Ureter (tissue), 1 donor: ENCODE measurements at regions not wholly inside any gene's neighbourhood (a gene's known extent, or its start where the extent isn't known, plus 50 kb on each side); places are given as distances from the start of the nearest gene placed in this dataset.
"Not testable (repeated sequence)": the region's sequence is repeated elsewhere in the genome, so short reads cannot be mapped to it uniquely, and the experiment has no call there.

Experiments used
- DNase-seq: peaks from one replicate; pipeline ENCODE4 v3.0.0-alpha.2; 2020; ENCODE audit warnings: low spot score
- donor health status: DM: yes; HTN: yes; CAD: no.

DNA sequence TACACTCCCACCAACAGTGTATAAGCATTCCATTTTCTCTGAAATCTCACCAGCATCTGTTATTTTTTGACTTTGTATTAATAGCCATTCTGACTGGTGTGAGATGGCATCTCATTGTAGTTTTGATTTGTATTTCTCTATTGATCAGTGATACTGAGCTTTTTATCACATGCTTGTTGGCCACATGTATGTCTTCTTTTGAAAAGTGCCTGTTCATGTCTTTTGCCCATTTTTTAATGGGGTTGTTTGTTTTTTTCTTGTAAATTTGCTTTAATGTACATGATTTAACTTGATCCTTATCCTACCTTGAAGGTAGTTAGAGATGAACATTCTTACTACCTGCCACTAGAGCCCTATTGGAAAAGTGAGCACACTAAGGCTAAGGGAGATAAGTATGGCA, 151.2 kb upstream of the KIF2A start:
- no peak for DNase-seq

DNA sequence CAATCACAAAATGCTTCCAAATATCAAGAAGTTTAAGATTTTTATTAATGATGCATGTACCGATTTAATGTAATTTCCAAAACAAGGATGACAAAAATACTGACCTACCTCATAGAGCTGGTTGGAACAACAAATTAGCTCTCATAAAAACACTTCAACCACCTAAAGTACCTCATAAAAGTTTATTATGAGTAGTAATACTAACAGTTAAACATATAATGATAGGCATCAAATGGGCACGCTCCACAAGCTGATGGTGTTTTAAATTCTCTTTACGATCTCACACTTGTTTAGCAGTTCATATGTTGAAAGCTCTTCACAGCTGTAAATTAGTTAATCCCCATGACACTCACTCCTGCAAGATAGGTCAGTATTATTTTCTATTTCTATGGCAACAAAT, 150.0 kb upstream of the KIF2A start:
- DNase-seq = no peak

DNA sequence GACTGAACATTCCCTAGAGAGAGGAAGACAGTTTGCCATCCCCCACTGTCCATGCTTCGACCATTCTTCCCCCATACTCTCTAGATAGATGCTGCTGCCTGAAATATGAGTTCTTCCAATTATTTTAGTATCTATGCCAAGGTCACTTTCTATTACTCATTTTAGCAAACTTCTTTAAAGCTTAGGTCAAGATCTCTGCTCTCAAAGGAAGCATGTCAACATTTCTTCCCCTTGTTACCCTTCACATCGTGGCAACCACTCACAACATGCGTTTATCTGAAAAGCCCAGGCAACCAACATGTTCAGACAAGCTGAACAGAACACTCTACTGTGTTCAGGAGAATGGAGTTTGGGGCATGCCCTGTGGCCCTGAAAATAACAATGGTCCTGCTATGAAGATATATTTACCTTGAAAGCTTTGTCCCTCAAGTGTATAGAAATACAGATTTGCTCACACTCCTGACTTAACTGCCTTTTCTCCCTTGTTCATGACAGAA, 138.4 kb upstream of the KIF2A start:
- no peak for DNase-seq

DNA sequence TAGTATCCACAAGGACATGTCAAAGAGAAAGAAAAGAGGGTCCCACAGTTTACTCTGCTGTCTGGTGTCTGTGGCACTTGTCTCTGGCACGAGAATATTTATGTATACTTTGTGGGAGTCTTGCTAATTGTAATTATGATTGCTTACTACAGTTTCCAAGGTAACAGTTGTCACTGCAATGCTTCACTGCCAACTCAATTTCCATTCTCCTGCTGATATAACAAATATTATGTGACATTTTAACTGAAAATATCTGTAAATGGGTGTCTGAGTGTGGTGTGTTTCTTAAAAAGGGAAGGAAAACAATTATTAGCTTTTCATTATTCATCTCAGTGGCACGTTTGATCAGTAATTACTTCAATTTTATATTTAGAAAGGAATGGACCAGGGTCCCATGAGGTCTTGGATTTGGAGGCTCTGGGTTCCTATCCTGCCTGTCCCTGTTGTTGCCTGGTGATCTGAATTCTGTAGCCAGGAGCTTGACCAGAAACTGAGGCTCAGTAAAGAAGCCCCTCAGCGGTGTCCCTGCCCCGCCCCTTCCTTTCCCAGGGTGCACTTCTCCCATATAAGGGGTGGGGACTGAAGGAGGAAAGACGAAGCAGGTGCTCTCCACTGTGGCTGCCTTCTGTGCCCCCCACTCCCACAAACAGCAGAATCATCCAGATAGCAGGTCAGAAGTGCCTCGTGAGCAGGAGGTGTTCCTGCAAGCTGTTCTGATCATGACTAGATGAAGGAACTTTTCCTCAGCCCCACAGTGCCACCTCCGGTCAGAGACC, 137.3 kb upstream of the KIF2A start:
- DNase-seq = no peak

DNA sequence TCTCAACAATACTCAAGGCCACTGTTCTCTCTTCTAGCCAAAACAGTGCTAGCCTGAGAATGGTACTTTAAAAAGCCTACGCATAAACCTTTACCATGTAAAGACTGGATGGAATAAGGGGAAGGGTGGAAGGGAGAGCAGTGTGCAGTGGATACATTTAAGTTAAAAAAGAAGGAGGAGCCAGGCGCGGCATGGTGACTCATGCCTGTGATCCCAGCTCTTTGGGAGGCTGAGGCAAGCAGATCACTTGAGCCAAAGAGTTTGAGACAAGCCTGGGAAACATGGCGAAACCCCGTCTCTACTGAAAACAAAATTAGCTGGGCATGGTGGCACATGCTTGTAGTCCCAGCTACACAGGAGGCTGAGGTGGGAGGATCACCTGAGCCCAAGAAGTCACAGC, 127.7 kb upstream of the KIF2A start:
- DNase-seq = no peak

DNA sequence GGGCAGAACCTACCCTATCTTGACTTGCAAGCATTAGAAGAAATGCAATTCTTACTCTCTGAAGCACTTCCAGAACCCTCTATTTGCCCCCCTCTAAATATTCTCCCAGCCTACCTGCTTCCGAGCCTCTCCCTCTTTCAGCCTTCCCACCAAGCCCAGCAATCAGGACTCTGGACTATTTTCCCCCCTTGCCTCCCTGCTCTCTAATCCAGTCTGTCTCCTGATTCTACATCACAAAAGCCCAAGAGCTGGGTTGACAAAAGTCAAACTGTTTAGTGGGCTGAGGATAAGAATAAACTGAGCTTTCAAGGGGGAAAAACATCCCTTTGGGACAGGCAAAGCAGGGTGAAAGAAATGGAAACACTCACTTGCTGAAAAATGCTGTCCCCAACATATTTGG, 123.2 kb upstream of the KIF2A start:
- no peak for DNase-seq

DNA sequence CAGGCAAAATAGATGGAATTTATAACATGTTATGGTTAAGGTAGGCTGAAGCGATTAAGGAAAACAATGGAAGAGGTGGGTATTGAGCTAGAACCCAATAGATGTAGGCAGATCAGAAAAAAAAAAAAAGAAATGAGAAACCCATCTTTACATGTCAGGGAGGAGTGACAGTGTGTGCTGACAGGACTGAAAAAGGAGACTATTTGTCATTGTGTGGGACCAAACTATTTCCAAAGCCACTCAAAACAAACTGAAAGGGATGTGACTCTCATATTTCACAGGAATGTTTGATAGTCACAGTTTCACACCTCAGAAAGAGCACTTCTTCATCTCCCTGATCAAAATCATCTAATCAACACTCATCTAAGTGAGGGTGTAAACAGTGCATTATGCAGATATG, 122.3 kb upstream of the KIF2A start:
- no peak for DNase-seq

DNA sequence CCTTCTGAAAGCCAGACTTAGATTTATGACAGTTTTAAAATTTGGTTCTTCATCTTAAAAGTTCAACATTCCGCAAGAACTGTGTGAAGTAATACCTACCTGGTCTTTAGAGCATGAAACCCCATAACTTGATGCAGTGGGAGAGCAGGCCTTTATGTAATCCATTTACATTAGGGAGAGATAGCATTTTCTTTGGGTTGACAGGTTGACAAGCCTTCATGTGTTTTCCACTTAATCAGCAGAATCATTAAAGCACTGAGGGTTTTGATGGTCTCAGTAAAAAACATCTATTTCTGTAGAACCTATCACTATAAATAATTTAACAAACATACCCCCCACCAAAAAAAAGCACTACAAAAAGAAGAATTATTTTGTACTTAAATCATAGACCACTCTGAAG, 121.6 kb upstream of the KIF2A start:
- DNase-seq = no peak

DNA sequence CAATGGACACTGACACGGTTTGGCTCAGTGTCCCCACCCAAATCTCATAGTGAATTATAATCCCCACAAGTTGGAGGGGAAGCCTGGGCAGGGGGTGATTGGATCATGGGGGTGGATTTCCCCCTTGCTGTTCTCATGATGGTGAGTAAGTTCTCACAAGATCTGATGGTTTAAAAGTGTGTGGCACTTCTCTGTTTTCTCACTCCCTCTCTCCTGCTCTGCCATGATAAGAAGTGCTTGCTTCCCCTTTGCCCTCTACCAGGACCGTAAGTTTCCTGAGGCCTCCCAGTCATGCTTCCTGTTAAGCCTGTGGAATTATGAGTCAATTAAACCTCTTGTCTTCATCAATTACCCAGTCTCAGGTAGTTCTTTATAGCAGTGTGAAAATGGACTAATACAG, 115.8 kb upstream of the KIF2A start:
- no peak for DNase-seq

DNA sequence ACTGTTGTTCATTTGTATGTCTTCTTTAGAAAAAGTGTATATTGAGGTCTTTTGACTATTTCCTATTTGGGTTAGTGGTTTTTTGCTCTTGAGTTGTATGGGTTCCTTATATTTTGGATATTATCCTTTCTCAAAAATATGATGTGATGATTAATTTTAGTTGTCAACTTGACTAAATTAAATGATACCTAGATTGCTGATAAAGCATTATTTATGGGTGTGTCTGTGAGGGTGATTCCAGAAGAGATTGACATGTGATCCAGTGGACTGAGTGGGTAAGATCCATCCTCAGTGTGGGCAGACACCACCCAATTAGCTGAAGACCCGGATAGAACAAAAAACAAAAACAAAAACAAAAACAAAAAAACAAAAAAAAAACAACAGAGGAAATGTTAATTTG, 115.1 kb upstream of the KIF2A start:
- no peak for DNase-seq

DNA sequence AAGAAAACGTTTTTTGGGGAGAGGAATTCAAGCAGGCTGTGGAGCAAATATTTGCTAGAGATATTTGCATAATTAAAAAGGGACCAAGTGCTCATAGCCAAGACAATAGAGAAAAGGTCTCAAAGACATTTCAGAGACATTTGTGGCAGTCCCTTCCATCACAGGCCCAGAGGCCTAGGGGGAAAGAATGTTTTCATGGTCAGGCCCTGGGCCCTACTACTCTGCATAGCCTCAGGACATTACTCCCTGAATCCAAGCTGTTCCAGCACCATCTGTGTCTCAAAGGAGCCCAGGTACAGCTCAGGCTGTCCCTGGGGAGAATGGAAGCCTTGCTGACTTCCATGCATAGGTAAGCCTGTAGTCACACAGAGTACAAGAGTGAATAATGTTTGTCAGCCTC, 113.0 kb upstream of the KIF2A start:
- DNase-seq = no peak

DNA sequence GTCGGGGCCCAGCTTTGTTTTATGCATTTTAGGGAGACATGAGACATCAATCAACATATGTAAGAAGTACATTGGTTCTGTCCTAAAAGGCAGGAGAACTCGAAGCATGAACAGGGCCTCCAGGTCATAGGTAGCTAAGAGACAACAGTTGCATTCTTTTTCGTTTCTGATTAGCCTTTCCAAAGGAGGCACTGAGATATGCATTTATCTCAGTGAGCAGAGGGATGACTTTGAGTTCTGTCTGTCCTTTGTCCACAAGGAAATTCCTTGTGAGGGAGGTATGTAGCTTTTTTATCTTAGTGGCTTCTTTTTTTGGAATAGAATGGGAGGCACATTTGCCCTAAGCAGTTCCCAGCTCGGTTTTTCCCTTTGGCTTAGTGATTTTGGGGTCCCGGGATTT, 109.5 kb upstream of the KIF2A start:
- not testable (repeated sequence) for DNase-seq

DNA sequence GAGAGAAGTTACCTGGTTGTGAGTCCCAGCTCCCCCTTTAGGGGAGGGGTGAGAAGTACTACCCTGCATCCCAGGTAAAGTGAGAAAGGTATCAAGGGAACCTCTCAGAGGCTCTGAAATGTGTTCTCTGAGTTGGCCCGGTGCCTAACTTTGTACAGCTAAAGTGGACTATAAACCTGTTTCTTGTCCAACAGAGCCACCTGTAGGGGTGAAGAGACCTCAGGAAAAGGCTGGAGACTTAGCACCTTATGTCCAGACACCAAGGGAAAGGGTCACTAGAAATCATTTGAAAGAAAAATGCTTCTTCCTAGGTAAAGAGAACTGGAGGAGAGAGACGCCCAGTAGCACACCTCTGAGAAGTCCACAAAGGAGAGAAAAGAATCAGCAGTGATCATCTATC, 108.3 kb upstream of the KIF2A start:
- no peak for DNase-seq

DNA sequence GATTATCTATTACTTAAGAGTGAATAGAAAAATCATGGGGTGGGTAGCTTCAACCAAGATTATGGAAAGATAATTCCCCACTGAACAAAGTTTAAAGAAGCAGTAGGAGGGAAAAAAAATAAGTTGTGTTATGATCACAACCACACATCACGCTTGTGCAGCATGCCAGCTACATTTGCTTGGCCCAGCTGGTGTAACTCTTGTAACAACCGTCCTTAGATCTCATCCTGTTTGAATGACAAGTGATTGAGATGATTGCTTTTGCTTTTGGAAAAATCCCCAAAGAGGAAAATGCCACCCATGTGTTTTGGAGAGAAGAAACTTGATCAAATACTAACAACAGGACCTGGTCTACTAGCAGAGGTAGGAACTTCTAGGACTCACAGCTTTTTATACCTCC, 107.6 kb upstream of the KIF2A start:
- no peak for DNase-seq

DNA sequence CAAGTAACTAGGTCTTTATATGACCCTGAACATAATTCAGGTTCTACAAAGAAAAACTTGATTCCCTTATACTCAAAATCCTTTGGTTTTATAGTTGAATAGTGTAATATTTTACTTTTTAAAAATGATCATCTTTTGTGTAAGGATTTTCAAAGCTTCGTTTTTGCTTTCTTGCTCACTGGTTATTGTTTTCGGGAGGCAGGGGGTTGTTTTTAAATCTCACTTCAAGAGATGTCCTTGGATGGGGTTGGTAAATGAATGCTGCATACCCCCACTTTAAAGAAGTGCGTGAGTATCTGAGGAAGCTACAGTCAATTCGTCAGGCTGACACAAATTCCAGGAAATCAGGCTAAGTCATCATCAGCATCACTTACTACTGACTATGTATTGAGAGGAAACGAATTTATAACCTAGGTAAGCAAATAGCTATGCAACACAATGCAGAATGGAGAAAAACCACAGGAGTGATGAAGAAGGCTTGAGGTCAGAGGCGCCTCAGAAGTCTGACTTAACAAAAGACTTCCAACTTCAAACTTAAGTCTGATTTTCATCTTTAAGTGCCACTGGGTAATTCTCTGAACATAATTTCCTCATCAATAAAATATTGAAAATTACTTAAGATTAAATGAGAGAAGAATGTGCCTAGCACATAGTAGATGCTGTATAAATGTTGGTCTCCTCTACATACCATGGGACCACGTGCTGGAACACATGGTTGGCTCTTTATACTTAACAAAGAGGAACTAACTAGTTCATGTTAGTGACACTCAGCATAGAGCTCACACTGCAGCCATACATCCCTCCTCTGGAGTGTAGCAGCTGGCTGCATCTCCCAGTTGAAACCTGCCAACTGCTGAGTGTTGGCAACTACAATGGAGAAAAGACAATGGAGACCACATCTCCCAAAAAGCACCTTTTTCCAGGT, 106.0 kb upstream of the KIF2A start:
- DNase-seq = no peak

DNA sequence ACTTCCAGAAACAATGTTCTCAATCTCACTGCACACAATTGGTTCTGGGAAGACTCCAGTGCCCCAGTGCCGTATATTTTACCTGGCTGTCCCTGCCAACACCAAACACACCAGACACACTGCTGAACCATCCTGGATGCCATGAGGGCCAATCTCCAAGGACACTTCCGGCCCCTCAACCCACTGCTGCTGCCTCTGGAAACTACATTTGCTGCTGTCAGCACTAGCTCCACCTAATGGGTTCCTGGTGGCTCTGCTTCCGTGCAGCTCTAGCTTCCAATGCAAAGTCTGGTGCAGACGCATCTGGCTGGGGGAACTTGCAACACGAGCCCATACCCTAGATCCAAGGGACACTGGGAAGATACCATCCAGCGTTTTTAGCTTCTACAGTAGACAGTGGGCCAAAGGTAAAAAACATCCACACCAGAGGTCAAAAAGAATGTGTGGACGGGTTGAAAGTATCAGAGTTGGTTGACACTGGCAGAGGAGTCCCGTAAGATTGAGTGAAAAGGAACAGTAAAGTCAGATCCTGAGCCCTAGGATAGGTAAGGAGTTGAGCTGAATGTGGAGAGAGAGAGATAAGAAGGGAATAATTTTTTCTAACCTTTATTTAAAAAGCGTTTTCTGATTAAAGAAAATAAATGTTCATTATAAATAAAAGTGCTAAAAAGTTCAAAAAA, 99.7 kb upstream of the KIF2A start:
- DNase-seq = no peak

DNA sequence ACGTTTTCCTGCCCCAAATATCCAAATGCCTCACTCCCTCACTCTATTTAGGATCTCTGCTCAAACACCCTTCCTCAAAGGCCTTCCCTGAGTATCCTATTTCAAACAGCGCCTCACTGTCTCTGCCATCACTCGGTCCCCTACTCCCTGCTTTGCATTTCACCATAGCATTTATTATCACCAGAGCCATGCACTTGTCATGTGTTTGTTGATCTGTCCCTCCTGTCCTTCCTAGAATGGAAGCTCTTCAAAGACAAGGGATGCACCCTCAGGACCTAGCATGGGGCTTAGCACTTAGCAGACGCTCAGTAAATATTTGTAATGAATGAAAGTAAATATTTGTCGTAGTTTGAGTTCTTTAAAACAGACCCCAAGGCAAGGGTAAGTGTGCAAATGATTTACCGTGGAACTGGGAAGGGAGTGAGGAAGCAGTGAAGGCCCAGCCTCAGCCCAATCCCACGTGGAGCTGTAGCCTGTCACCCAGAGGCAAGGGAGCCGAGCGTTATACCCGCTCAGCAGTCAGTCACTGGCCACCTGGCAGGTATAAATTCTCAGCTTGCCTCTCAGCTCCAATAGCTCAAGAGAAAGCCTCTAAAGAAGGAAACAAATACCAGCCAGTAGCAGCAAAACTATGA, 97.7 kb upstream of the KIF2A start:
- no peak for DNase-seq

DNA sequence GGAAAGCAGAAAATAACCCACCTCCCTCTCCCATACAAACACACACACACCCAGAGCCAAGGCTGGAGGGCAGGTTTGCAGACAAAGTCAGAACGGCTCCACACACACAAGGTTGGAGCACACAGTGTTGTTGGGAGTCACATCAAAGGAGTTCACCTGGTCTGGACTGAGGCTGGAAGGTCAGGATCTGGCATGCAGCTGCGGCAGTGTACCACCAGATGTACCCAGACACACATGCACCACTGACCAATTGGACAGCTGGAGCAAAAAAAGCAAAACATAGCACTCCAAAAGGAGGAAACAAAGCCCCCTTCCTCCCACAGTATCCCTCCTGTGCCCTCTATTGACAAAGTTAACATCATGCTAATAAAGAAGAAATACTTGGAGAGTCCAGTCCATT, 94.6 kb upstream of the KIF2A start:
- DNase-seq = no peak

DNA sequence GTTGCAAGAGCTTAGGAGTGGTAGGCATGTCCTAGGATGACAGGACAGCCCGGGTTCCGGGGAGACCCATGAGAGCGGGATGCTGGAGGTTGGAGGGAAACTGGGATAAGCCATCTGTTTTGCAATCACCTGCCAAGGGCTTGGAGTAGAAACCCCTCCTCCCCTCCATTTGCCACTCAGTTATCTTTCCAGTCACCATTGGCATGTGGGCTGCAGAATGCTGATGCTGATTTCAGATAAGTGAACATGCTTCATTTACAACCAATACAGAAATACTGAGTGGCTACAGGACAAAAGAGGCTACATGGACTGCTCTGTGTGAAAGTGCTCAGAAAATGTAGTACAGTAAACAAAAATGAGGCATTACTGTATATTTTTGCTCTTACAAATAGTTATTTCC, 93.4 kb upstream of the KIF2A start:
- DNase-seq = no peak

DNA sequence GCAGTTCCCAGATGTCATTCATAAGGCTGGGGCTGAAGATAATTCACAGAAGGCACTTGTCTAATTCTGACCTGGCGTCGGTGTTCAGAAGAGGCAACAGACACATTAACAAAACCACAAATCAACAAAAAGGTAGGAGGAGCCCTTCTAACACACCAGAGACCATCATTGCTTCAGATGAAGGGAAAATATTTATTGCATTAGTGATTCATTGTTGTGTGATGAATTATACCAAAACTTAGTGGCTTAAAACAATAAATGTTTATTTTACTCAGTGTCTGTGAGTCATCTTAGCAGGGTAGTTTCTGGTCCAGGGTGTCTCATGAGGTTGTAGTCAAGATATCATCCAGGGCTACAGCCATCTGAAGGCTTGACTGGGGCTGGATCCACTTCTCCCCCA, 91.3 kb upstream of the KIF2A start:
- DNase-seq = no peak

DNA sequence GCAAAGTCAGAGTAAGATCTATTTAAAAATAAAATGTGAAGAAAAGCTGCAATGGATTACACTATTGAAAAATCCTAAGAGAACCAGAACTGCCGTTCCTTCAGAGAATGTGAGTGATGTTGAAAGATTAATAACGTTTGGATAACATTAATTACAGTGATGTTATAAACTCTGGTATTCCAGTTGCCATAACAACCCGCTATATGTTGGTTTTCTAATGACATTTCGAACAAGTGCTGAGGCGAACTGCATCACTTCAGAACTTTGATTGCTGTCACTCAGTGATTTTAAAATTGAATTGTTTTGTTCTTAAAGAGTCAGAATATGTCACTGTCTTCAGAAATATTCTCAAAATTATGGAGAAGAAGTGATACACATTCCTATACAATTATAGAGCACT, 89.4 kb upstream of the KIF2A start:
- DNase-seq = not testable (repeated sequence)

DNA sequence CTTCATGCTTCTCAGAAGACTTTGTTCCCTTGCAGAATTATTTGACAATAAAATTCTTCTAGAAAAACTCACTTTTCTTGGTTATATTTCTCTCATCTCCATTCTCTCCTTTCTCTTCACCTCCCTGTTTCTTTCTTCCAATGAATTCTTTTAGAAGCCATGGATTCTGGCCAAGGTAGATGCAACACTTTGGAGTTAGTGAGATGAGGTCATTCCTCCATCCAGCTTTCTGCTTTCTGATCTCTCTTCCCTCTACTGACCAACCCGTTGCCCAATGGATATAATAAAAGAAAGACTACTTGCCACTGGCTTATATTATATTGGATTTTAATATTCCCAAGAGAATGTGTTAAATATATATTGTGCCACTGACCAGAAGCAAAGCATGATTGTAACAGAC, 88.9 kb upstream of the KIF2A start:
- not testable (repeated sequence) for DNase-seq
